Lower leg skin (tissue), 3 donors: ENCODE measurements at regions not wholly inside any gene's neighbourhood (a gene's known extent, or its start where the extent isn't known, plus 50 kb on each side); places are given as distances from the start of the nearest gene placed in this dataset.

Experiments
- CTCF ChIP-seq, 3 donors: fragments of 450-650 bp; IDR thresholded peaks; one replicate each; pipeline ENCODE4 v1.5.1; 2016; ENCODE audit warnings: antibody characterized with exemption in 3 of 3, mild to moderate bottlenecking in 3 of 3, moderate library complexity in 2 of 3
- POLR2A ChIP-seq, 2 donors: fragments of 450-650 bp; IDR thresholded peaks; one replicate each; pipeline ENCODE4 v1.6.1; 2016 to 2017; ENCODE audit warnings: antibody characterized with exemption in 2 of 2, mild to moderate bottlenecking in 1 of 2, moderate library complexity in 1 of 2

- TF ChIP-seq CTCF (IDR thresholded peaks at IDR 0.05) (no peak), POLR2A (IDR thresholded peaks at IDR 0.05) (no peak)
These were observed 438.9 kb downstream of the NAV3 start for GRCh38 chr12:78269620-78270019.
